Stomach smooth muscle (tissue), 2 donors: ENCODE measurements at regions not wholly inside any gene's neighbourhood (a gene's known extent, or its start where the extent isn't known, plus 50 kb on each side); places are given as distances from the start of the nearest gene placed in this dataset.

ENCODE experiments used
- H3K27ac ChIP-seq: one replicate; pipeline ENCODE4 v1.7.0; 2013; ENCODE audit warnings: mild to moderate bottlenecking, low read length, inconsistent platforms
- H3K27me3 ChIP-seq, 2 donors: one replicate each; pipeline ENCODE4 v1.7.0; 2013; ENCODE audit warnings: low read length in 2 of 2; ENCODE audit not compliant: insufficient read depth in 2 of 2, control insufficient read depth in 1 of 2
- H3K36me3 ChIP-seq, 2 donors: one replicate each; pipeline ENCODE4 v1.7.0; 2013; ENCODE audit warnings: low read length in 2 of 2; ENCODE audit not compliant: control insufficient read depth in 2 of 2, insufficient read depth in 2 of 2
- H3K4me1 ChIP-seq: one replicate; pipeline ENCODE4 v1.7.0; 2013; ENCODE audit warnings: low read length; ENCODE audit not compliant: control insufficient read depth, insufficient read depth
- H3K4me3 ChIP-seq, 2 donors: one replicate each; pipeline ENCODE4 v1.7.0; 2013; ENCODE audit warnings: low read length in 2 of 2
- H3K9ac ChIP-seq, 2 donors: one replicate each; pipeline ENCODE4 v1.7.0; 2013; ENCODE audit warnings: low read length in 2 of 2, mild to moderate bottlenecking in 1 of 2
- H3K9me3 ChIP-seq, 2 donors: one replicate each; pipeline ENCODE4 v1.7.0; 2013; ENCODE audit warnings: low read length in 2 of 2; ENCODE audit not compliant: control insufficient read depth in 2 of 2
- donor health status: healthy.
- donor health status: Pancreatic carcinoma.

DNA sequence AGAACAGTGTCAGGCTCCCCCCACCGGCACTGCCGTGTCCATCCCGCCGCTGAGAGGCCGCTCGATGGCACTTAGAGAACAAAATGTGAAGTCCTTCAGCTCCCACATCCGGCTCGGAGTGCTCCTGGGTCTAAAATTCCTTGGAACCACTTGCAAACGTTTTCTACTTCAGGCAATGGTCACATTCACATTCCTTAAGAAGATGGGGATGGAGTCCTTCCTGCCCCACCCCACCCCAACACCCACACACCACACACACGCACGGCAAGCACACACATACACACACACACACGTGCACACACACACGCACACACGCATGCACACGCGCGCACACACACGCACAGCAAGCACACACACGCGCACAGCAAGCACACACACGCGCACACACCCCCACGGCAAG lies 83.4 kb downstream of the SOX1 start:
- Histone ChIP-seq H3K9ac (no peak overlapping the region), H3K27me3 (peaks cover 9% of the 10 kb centered on the region in 2 donors), H3K9me3 (no peaks in the 10 kb centered on the region), H3K36me3 (no peaks in the 10 kb centered on the region), H3K27ac (no peak overlapping the region), H3K4me1 (no peaks in the 10 kb centered on the region), H3K4me3 (no peak overlapping the region)

DNA sequence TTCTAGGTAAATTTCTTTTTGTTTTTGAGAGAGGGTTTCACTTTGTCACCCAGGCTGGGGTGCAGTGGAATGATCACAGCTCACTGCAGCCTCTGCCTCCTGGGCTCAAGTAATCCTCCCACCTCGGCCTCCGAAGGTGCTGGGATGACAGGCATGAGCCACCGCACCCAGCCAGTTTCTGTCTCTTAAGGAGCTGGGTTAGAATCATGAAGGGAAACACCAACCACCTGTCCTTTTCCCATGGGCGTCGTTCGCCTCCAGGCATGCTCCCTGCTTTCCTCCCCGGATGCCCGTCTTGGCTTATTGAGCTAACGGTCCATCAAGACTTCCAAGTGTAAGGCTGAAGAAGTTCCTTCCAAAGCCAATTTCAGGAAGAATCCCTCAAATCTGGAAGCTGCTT lies 85.9 kb downstream of the SOX1 start:
- Histone ChIP-seq H3K4me3 (no peak overlapping the region), H3K27me3 (peaks cover 9% of the 10 kb centered on the region in 2 donors), H3K27ac (no peak overlapping the region), H3K9ac (no peak overlapping the region), H3K9me3 (no peaks in the 10 kb centered on the region), H3K4me1 (no peaks in the 10 kb centered on the region), H3K36me3 (no peaks in the 10 kb centered on the region)

DNA sequence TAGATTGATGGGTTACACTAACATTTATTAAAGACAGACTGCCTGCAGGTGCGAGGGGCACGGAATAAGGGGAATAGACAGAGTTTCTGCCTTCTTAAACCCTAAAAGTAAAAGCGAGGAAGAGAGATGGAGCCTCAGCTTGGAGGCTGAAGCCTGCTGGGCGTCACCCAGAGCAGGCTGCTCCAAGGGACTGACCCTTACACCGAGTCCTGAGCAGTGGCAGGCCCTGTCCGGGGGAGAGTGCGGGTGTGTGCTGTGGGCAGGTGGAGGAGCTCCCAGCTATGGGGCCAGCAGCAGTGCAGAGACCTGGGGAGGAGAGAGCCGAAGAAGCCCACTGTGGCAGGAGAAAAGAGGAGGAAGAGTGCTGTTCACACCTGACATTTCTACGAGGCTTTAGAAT lies 86.4 kb downstream of the SOX1 start:
- no peaks in the 10 kb centered on the region for H3K4me1 ChIP-seq
- no peaks in the 10 kb centered on the region for H3K9me3 ChIP-seq
- no peak overlapping the region for H3K4me3 ChIP-seq
- peaks cover 9% of the 10 kb centered on the region in 2 donors for H3K27me3 ChIP-seq
- H3K27ac ChIP-seq, result no peak overlapping the region
- no peaks in the 10 kb centered on the region for H3K36me3 ChIP-seq
- no peak overlapping the region for H3K9ac ChIP-seq

DNA sequence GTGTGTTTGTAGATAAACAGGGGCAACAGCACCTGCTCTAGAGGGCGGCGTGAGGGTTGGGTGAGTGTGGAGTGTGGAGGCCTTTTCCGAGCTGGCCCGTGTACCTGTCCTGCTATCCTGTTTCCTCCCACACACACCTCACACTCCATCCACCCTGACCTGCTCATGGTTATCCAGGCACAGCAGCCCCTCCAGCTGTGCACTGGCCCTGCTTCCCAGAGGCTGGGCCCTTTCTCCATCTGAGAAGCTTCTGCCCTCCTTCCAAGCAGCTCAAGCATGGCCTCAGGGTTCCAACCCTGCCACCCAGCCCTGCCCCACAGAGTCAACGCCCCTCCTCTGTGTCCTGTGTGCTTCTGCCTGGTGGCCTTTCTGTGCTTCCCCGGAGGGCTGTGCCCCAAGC lies 86.9 kb downstream of the SOX1 start:
- H3K27me3 ChIP-seq, result peaks cover 9% of the 10 kb centered on the region in 2 donors
- H3K36me3 ChIP-seq, result no peaks in the 10 kb centered on the region
- no peak overlapping the region for H3K27ac ChIP-seq
- H3K9ac ChIP-seq, result no peak overlapping the region
- peaks cover 0 to 1% of the 10 kb centered on the region in 2 donors for H3K9me3 ChIP-seq
- H3K4me1 ChIP-seq, result no peaks in the 10 kb centered on the region
- H3K4me3 ChIP-seq, result no peak overlapping the region

DNA sequence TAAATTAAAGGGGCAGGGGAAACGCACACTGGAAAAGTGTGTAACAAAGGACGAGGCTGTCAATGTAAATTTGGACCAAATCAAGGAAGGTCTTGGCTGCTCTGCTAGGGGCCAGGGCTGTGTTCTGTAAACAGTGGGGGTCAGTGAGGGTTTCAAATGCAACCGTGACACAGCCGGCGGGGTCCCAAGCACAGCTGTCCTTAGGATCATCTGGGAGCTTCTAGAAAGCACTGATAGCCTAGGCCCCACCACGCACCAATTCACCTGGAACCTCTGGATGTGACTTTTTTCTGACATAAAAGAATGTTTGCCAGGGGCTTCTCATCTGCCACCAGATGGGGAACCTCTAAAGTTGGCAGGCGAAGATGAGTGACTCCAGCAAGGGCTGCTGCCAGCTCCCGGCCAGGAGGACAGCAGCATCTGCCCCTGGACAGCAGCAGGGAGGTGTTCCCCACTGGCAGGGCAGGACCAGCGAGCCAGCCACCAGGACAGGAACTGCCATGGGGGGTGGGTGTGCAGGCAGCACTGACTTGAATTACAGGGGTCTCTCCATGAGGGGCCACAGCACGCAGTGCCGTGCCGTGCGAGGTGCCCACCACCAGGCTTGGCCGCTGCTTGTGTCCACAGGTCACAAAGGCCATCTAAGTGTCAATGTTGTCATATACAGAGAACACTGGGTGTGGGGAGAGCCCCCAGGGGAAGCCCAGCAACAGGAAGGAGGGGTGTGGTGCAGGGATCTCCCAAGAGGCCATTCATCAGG lies 87.5 kb downstream of the SOX1 start:
- no peak overlapping the region for H3K9ac ChIP-seq
- H3K36me3 ChIP-seq, result no peaks in the 10 kb centered on the region
- peaks cover 9% of the 10 kb centered on the region in 2 donors for H3K27me3 ChIP-seq
- no peak overlapping the region for H3K27ac ChIP-seq
- H3K4me3 ChIP-seq, result no peak overlapping the region
- H3K4me1 ChIP-seq, result no peaks in the 10 kb centered on the region
- peaks cover 2 to 4% of the 10 kb centered on the region in 2 donors for H3K9me3 ChIP-seq

DNA sequence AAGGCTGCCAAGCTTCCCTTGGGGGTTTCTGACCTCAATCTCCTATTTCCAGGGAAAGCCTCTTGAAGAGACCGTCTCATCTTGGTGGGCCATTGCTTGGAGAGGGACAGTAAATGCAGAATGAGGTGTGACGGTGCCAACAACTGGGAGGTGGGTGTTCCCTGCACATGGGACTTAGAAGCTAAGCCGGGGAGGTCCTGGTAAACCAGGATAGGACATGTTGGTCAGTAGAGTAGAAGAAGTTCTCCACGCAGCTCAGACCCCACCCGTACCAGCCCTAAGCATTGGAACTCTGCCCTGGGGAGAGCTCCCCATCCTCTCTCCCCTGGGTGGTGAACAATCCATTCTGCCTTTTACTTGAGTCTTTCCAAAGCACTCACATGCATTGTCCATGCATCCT lies 92.0 kb downstream of the SOX1 start:
- Histone ChIP-seq H3K27ac (no peak overlapping the region), H3K9me3 (peaks cover 2 to 4% of the 10 kb centered on the region in 2 donors), H3K36me3 (no peaks in the 10 kb centered on the region), H3K9ac (no peak overlapping the region), H3K4me3 (no peak overlapping the region), H3K4me1 (no peaks in the 10 kb centered on the region), H3K27me3 (peaks cover 3 to 16% of the 10 kb centered on the region in 2 donors)

DNA sequence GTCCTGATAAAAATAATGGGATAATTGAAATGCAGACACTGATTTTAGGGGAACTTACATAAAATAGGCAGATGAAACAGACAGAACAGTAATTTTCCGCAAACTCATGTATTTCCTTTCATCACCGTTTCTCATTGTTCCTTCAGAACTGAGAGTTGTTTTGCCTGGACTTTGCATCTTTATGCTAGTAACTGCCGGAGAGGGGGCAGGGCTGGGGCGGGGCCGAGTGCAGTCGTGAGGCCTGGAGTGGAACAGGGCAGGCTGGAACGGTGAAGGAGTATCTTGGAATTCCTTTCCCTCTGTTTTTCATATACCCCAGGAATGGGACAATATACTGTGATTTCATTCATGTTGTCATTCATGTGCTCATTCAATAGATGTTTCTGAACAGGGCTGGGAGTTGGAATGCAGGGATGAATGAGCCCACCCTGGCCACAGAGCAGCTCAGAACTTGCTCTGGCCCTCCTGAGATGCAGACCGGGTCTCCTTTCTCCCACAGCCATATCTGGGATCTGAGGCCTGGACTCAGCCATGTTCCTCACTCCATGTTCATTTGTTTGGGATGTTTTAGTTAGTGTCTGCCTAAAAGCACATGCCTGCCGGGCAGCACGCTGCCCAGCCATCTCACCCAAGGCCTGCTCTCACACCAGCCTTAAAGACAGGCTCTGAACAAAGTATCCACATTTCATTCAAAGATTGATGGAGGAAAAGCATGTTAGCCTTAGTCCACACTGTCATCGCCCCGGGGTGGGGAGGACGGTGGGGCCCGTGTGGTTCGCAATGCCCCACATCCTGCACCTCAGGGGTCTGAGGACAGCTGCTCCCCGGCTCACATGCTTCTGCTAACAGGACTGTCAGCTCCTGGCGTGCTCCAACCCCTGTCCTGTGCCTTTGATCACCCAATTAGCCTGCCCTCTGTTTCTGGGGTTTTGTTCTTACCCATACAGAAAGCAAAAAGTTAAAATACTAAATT lies 92.9 kb downstream of the SOX1 start:
- no peak overlapping the region for H3K9ac ChIP-seq

DNA sequence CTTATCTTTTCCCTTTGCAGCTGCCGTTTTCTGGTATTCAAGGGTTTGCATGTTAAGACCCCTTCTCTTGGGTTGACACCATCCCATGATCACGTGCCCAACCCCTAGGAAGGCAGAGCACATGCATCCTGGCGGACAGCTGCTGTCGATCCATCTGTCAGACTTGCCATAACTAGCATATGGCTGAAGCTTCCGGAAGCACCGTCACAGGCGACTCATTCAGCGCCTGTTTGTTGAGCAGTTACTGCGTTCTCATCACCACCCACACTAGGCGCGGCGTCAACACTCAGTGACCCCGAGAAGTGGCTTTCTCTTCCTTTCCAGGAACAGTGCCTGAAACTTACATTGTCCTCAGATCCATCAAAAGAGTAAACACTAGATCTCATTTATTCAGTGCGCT lies 93.6 kb downstream of the SOX1 start:
- Histone ChIP-seq H3K9me3 (peaks cover 2 to 4% of the 10 kb centered on the region in 2 donors), H3K27me3 (peaks cover 2 to 13% of the 10 kb centered on the region in 2 donors), H3K4me3 (no peak overlapping the region), H3K4me1 (no peaks in the 10 kb centered on the region), H3K27ac (no peak overlapping the region), H3K9ac (no peak overlapping the region), H3K36me3 (no peaks in the 10 kb centered on the region)

More for the DNA sequence above, 92.9 kb downstream of the SOX1 start:
- no peaks in the 10 kb centered on the region for H3K36me3 ChIP-seq
- no peak overlapping the region for H3K4me3 ChIP-seq
- no peak overlapping the region for H3K27ac ChIP-seq
- no peaks in the 10 kb centered on the region for H3K4me1 ChIP-seq
- peaks cover 2 to 4% of the 10 kb centered on the region in 2 donors for H3K9me3 ChIP-seq
- H3K27me3 ChIP-seq, result peaks cover 2 to 10% of the 10 kb centered on the region in 2 donors

DNA sequence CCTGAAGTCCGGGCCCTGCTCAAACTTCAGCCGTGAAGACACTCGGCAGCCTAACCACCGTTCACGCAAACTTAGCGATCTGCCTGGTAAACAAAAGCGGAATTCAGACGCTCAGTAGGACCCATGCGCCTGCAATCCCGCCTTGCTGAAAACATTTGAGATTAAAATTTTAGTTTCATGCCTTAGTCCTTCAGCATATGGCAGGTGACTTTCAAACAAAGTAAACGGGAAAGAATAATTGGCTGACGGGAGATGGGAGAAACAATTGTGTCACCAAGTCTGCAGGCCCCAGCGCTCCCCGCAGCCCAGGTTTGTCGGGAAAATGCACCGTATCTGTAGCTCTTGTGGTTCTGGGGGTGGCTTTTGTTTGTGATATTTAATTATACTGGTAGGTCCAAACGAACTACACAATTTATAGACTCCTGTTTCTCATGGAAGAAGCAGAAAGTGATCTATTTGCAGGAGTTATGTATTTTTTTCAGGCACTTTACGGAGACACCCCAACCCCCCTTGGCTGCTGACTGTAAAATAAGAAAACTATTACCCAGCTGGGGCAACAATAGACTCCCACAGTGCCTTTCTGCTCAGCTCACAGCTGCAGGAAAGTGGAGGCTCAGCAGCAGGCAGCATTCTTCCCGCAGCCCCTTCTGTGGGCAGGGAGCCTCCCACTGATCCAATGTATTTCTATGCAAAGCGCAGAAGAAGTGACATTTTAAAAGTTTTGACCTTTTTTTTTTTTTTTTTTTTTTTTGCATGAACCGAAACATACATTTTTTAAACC lies 94.8 kb downstream of the SOX1 start:
- Histone ChIP-seq H3K27ac (no peak overlapping the region), H3K9me3 (peaks cover 2 to 4% of the 10 kb centered on the region in 2 donors), H3K4me3 (no peak overlapping the region), H3K36me3 (no peaks in the 10 kb centered on the region), H3K27me3 (peaks cover 8 to 15% of the 10 kb centered on the region in 2 donors), H3K9ac (no peak overlapping the region), H3K4me1 (no peaks in the 10 kb centered on the region)
